ENCODE measurements at regions not wholly inside any gene's neighbourhood (a gene's known extent, or its start where the extent isn't known, plus 50 kb on each side); places are given as distances from the start of the nearest gene placed in this dataset.
"Not testable (repeated sequence)": the region's sequence is repeated elsewhere in the genome, so short reads cannot be mapped to it uniquely, and the experiment has no call there.

DNA sequence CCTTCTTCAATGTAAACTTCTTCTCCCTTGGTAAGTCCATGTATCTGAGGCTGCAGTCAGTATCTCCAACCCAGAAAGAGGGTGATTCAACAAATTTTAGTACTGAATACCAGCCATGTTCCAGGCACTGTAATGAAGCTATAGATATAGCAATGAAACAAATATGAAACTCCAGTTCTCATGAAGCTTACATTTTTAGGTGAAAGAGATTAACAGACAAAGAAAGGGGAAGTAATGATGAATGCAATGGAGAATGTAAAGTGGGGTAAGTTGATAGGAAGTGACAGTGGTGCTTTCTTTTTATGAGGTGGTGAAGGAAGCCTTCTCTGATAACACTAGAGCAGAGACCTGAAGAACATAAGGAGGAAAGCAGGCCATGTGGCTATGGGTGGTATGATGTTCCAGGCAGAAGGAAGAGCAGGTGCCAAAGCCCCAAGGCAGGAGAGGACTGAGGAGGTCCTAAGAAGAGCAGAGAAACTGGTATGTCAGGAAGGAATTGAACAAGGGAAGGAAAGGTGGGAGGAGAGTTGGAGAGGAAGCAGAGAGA, 143.6 kb downstream of the TFAP2B start:
- no peak for DNase-seq

DNA sequence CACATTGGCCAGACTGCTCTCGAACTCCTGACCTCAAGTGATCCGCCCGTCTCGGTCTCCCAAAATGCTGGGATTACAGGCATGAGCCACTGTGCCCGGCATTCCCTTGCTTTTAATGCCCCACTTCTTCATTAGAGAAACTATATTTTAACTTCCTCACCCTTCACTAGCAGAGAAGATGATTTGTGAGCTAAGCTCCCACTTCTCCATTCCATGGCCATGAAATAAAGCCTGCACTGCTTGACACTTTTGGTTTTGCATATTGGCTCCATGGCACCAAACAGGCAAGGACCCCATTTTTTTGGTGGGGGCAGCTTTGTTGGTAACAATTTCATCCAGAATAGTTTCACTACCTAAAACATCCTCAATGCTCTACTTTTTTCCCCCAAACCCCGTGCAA, 145.3 kb downstream of the TFAP2B start:
- no peak for DNase-seq

DNA sequence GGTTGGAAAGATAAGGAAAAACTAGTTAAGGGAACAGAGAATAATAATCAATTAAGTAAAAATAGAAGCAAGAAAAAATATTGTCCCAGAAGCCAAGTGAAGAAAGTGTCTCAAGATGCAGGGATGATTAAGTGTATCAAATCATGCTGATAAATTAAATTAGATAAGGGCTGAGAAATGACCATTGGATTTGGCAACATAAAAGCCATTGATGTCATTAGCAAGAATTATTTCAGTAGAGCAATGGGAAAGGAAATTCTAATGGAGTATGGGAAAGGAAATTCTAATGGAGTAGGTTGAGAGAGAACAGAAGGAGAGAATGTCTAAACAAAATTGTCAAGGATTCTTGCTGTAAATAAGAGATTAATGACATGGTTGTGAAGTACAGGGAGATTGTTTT, 146.8 kb downstream of the TFAP2B start:
- no peak for DNase-seq

DNA sequence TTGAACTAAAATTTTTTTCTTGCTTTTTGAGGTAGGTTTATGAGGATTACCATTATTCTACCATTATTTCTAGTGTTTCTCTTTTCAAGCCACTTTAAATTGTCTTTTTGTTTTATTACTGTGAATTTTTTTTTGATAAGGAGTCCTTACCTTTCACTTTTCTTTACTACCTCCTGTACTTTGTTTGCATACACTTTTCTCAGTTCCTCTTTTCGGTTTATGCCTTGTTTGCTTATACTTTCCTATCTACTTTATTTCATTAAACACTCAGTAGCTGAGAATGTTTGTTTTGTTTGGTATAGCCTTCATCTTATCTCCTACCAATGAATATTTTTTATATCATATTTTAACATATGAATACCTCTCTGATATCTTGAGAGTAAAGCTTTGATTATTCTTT, 147.9 kb downstream of the TFAP2B start:
- DNase-seq: no peak

DNA sequence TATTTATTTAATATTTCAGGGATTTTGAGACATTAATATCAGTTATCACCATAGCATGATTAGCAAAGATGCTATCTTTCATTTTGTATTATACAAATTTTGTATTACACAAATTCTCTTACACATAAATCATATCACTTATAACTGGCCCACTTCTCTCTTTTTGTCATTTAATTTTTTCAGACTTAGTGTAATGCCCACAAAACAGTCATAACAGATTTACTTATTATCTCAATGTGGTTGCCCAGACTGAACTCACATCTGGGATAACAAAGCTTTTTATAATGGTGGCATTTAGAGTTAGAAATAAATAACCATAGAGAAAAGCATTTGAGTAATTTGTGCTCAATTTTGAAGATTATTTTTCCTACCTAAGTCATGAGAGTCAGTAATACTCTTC, 148.3 kb downstream of the TFAP2B start:
- DNase-seq: no peak

DNA sequence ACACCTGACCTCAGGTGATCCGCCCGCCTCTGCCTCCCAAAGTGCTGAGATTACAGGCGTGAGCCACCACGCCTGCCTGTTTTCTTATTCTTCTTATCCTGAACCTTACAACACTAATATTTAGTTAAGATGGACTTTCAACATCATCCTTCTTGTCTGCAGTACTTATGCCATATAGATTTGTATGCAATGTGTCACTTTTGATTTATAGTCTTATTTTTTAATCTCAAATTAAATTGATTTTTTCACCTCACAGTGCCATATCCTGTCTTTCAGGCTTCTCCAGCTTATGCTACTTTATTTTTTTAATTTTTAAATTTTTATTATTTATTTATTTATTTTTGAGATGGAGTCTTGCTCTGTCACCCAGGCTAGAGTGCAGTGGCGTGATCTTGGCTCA, 149.6 kb downstream of the TFAP2B start:
- not testable (repeated sequence) for DNase-seq

DNA sequence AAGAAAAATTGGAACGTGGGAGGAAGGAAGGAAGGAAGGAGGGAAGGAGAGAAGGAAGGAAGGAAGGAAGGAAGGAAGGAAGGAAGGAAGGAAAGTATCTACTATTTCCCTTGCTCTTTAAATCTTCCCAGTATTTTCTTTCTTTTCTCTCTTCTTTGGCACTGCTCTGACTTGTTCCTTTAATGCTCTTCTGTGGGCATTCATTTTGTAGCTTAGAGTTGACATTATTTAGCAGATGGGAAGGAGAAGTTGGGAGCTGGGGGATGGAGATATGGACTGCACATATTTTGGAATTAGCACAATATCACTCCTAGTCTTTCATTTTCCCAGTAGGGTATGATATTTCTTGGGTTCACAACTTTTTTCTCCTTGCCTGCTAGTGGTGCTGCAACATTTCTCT, 152.2 kb downstream of the TFAP2B start:
- no peak for DNase-seq

DNA sequence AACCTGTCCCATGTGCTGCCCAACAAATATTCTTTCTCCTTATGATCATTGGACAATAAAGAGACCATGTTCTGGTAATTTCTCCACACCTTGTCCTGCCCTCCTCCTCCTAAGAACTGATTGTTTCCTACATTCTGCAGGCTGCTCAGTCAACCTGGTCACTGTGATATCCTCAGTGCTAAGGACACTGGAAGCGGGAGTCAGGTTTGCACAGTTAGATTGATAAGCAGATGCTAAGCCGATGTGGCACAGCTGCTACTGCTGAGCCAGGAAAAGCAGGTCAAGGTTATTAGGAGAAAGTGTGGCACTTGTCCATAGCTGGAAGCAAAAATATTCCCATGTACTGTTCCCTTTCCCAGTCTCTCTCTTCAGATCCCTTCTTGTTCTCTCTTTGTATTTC, 154.8 kb downstream of the TFAP2B start:
- no peak for DNase-seq

DNA sequence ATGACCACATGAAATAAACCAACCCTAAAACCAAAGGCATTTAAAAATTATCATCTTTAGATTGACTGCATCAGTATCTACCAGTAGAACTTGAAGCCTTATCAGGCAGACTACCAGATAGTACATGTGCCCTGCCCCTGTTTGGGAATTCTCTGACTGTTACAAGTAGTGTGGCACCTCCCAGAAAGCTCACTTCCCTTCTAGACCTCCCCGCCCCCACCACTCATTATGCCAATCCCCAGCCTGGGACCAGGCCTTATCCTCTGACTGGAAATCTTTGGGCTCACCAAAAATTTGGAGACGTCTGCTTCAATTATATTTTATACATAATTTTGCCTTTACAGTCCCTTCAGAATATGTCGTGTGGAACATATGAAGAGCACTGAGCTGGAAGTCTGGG, 155.6 kb downstream of the TFAP2B start:
- DNase-seq: no peak

DNA sequence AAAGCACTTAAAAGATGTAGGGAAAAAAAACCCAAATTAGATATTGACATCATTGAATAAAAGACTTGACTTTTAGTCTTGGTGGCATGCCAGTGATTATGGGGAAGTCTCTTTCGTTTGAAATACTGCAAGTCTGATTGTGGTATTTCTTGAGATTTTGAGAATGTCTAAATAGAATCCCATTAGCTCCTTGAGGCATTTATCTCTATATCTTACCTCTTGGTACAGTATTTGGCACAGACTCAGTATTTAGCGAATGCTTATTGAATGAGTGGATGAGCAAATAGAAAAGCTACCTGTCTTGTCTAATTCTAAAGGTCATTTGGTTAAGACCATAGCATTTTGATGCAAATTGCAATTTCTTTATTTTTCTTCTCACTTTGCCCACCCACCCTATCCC, 156.5 kb downstream of the TFAP2B start:
- DNase-seq: no peak

DNA sequence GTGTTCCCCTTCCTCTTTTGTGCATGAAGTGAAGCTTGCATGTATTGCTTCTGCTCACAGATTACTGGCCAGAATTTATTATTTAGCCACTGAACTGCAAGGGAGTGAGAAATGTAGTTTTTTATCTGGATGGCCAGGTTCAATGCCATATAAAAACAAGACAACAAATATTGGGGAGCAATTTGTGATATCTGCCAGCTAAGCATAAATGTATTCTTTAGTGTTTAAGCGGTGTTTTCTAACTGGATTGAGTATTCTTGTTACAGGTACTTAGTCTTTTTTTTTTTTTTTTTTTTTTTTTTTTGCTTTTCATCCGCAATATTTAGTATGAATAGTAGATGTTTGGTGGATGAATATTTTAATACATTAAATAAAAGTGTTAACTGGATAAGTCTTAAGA, 158.2 kb downstream of the TFAP2B start:
- DNase-seq: no peak

DNA sequence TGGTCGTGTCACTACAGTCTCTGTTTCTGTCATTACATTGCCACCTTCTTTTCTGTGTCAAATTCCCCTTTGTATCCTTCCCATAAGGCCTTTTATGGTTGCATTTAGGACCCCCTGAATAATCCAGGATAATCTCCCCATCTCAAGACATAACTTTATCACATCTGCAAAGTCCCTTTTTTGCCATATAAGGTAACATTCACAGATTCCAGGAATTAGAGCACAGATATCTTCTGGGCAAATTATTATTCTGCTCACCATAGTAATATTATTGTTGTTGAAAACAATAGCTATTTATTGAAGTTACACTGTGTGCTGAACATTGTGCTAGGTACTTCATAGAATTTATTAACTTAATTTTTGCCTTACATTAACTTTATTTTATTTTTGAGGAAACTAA, 159.1 kb downstream of the TFAP2B start:
- DNase-seq: no peak

DNA sequence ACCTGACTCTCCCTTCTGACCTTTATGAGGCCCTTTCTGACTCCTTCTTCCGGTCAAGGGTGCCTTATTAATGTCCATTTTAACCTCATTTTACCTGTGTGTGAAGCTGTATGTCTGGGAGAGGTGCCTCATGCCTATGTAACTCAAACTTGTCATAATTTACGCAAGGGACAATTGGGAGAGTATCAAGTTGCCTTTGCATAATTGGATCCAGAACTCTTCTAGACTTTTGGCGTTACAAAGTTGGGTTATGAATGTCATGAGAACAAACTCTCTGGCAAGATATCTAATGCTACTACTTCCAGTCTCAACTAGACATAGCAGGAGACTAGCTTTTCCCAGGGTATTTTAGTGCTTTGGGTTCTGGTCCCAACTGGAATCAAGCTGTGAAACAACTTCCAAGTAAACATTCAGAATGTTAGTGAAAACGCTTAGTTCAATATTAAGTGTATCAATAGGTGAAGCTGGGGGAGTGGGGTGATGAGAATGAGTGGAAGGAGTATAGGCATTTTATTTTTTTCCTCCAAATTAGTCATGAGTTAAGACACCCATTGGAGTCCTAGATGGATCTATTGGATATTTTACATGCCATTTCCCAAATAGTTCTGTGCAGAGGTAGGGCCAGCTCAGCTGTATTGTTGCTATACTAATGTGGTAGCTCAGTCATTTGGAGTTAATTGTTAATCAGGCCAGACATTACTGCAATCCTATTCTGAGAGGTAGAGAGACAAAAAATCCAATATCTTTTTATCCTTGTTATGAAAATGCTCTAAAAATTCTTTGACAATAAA, 159.9 kb downstream of the TFAP2B start:
- no peak for DNase-seq

DNA sequence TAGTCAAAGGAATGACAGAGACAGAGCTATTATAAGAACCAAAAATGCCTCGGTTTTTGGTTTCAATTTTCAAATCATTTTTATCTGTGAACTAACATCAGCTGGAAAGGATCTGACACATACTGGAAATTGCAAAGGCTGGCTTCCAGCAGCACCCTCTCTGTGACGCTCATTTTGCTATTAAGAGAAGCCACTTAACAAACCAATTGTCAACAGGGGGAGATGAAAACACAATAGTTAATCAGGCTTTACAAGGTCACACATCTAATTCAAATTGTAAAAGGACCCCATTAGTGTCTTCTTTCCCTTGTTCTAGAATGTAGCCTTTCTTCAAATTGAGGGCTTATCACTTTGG, 160.5 kb downstream of the TFAP2B start:
- DNase-seq: no peak

DNA sequence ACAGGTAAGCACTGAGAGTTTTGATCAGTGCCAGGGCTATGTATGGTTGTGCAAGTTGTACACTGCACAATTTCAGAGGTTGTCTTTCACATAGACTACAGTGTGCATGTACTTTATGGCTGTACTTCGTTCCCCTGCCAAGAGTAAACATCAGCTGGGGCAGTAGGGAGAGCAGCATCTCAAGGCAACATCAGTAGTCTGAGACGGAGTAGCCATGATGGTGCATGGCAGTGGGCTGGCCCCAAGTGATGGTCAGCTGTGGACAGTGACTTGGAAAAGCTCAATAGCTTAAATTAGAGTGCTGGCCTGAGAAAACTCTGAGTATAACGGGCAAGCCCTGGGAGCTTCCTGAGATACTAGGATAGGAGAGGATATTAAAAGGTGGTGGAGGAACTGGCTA, 165.5 kb downstream of the TFAP2B start:
- no peak for DNase-seq

DNA sequence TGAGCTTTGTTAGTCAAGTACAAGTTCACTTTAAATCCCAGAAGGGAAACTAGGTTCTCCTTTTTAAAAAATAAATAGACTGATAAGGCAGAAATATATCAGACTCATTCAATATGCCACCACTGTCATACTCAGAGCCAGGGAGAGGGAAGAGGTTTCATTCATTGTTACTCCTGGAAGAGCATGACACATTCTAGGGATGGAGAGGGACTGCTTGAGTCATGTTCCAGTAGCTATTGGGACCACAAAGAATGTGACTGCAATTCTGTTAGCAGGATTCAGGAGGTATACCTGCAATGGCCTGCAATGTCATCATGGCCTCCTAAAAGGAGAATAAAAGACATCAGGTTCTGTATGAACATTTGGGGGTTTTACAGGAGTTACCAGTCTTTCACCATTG, 167.6 kb downstream of the TFAP2B start:
- no peak for DNase-seq

DNA sequence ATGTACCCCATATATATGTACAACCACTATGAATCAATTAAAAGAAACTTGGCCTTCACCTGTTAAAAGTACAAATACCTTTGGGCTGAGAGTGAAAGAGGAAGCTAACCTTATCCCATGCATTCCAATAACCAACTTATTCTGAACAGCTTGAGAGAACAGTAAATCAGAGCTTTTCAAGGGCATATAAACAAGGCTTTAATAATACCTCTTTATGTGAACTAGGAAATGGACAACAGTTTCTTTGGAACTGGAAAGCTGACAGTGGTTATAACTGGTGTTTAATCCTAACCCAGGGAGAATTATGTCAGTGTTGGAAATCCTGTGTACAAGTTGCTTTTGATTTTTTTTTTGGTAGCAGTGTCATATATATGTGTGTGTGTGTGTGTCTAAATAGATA, 170.5 kb downstream of the TFAP2B start:
- no peak for DNase-seq

DNA sequence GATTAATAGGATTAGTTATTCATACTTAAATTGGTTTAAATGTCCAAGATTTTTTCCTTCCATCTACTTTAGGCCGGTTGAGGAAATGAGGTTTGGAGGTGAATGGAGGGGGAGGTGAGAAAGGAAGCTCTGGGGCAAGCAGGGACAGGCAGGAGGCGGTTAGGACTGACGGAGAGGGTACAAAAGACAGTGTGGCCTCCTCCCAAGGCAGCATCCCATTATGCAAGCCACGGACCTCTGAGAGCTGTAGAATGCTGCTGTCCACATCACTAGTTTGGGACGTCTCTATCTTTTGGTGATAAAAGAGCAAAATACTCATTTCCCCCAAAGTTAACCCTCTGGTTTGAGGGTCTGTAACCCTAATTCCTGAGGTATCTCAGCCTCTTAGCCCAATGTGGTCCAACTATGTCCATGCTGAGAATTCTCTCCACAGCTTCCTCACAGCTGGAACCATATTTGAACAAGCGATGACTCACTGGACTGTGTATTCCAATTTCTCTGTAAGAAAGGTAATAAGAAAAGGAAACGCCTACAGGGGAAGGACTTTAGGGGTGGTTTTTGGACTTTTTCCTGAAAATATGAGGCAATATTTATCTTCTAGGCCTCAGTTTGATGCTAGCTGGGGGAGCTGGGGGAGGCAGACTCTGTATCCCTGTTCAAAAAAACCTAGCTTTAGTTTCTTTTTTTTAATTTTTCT, 172.2 kb downstream of the TFAP2B start:
- DNase-seq: no peak

DNA sequence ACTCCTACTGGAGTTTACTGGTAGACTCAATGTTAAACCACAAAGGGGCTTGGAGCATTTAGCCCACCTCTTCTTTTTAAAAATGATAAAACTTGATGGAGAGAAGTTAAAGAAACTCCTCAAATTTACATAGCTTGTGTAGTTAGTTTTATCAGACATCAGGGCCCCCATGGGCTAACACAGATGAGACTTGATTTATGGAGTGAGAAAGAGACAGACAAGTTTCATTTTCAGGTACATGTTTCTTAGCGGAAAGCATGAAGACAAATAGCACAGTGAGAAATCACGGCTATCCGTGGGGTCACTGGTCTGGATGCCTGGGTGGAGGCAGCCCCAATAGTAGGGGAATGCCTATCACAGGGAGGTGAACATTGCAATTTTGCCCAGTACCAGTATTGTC, 173.6 kb downstream of the TFAP2B start:
- no peak for DNase-seq

DNA sequence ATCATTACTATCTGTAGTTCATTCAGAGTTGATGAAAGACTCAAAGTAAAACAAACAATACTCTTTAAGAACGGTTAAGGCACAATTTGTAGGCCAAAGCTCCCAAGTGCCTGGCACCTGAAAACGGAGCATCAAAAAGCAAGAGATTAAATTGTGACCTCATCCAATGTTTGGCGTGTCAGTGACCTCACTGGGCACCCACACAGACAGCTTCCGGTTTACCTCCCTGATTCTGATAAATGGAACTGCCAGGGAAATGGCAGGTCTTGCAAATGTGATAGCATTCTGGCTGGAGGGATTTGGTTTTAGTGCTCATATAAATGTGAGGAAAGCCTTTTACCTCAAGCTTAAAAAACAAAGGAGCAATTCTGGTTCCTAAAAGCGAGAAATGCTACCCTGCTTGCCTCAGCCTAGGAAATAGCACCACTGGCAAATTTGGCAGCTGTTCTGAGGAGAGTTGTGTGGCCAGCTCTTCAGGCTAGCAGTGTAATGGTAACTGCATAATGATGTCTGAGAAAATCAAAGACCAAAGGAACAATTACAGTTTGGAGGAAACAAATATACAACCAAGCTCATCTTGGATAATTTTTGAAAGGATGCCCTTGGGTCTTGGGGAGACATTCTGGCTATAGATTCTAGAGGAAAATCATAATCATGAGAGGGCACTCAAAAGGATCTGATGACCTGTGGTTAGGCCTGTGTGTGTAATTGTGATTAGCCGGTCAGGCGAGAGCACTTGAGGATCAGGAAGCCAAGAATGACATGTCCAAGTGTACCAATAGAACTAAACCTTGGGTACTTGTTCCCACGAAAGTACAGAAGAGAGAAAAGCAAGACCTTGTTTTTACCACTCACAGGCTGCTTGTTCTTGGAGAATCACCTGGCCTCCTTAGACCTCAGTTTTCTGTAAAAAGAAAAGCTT, 174.3 kb downstream of the TFAP2B start:
- no peak for DNase-seq

DNA sequence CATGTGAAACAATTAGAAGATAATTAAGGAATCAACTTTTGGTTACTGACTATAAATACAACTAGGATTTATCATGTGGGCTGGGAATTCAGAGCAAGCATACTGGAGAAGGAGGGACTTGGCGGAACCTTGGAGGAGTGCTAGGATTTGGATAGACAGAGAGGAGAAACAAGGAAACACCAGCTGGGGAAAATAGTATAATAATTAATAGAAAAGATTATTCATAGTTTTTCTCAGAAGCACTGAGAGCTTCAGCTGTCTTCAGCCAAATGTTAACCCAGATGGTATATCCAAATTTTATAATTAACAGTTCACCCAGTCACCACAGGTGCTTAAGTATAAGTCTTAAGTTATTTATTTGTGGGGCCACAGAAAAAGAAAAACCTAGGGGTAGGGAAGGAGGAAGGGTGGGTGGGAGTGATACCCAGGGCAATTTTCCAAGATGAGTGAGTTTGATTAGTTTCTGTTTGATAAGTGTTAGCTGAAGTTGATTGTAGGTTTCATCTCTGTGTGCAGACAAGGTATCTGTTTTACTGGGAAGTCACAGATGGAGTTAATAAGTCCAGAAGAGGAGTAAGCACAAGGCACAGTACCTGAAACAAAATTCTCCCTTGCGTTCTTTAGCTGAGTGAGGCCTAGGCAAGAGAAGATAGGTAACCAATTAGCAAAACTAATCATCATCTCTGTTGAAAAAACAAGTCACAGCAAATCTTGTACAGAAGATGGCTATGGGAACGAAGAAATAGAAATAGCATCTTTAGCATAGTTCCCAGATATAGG, 175.5 kb downstream of the TFAP2B start:
- DNase-seq: no peak

DNA sequence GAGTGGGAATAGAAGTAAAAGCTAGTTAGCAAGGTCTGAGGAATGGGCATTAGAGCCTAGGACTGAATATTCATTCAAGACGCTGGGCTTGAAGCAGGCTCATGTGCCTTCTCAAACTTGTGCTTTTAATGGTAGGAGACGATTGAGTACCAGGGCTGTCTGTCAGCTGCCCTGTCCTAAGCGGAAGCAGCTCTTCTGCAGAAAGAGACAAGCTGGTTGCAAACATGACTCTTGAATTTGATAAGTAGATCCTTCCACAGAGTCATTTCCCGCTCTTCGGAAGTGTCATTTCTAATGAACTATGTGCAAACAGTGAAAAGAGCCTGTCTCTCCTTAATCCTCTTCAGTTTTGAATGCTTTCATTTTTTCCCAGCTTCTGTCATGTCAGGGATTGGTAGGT, 176.4 kb downstream of the TFAP2B start:
- no peak for DNase-seq

DNA sequence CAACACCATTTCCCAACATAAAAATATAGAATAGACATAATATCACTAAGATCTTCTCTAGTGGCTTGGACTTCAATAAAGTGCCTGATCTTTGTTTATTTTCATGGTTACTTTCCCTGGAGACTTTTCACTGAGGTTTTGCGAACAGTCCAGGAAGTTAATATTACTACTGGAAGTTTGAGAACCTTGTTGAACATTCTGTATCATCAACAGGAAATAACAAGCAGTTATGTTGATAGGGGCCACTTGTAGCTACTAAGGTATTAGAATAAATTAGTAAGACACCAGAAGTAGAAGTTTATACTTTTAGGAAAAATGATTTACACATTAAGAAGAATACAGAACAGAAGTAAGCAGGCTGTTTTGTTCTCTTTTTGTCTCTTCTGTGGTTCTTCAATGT, 180.2 kb downstream of the TFAP2B start:
- DNase-seq: no peak
